Thyroid gland (tissue), 4 donors: ENCODE measurements at regions not wholly inside any gene's neighbourhood (a gene's known extent, or its start where the extent isn't known, plus 50 kb on each side); places are given as distances from the start of the nearest gene placed in this dataset.
"Not testable (repeated sequence)": the region's sequence is repeated elsewhere in the genome, so short reads cannot be mapped to it uniquely, and the experiment has no call there.

Source experiments
- DNase-seq, 2 donors: peaks; one replicate each; pipeline ENCODE4 v3.0.0-alpha.2; 2019
- H3K27ac ChIP-seq, 3 donors: fragments of 200-600 bp; sonication (generic); 1 replicate in 2 of 3; 2 replicates in 1 of 3; pipeline ENCODE4 v1.5.1; 2016 to 2019; ENCODE audit warnings: mild to moderate bottlenecking in 1 of 3, moderate library complexity in 1 of 3
- H3K27me3 ChIP-seq: fragments of 200-600 bp; sonication (generic); one replicate; pipeline ENCODE4 v1.5.1; 2019
- H3K36me3 ChIP-seq, 2 donors: fragments of 200-600 bp; sonication (generic); one replicate each; pipeline ENCODE4 v1.5.1; 2016 to 2019
- H3K4me1 ChIP-seq, 2 donors: fragments of 200-600 bp; sonication (generic); one replicate each; pipeline ENCODE4 v1.5.1; 2017 to 2019
- H3K4me3 ChIP-seq, 3 donors: fragments of 200-600 bp; sonication (generic); replicated peaks in 1 of 3; 1 replicate in 2 of 3; 2 replicates in 1 of 3; pipeline ENCODE4 v1.5.1; 2016; ENCODE audit warnings: mild to moderate bottlenecking in 1 of 3
- H3K9me3 ChIP-seq: fragments of 200-600 bp; sonication (generic); one replicate; pipeline ENCODE4 v1.5.1; 2017
- POLR2A ChIP-seq, 2 donors: fragments of 450-650 bp; IDR thresholded peaks; one replicate each; pipeline ENCODE4 v1.6.1; 2017; ENCODE audit warnings: antibody characterized with exemption in 2 of 2, mild to moderate bottlenecking in 2 of 2, moderate library complexity in 1 of 2
- WGBS, 2 donors: methylation state at CpG; one replicate each; pipeline ENCODE4 v1.1.5; 2017; 5-methylcytosine and 5-hydroxymethylcytosine counted together
- intact Hi-C: fragments of 100-400 bp; cut with DNase I; formaldehyde crosslinking; loops from one replicate; pipeline ENCODE4 v1.15.1; 2023
- TF ChIP-seq, protein P1 (sequence below), 6 experiments: fragments of 200-600 bp in 3 of 6; fragments of 450-650 bp in 3 of 6; sonication (generic) in 3 of 6; IDR thresholded peaks; one replicate each; pipeline ENCODE4 v1.5.1; 2016 to 2019; ENCODE audit warnings: antibody characterized with exemption in 6 of 6, mild to moderate bottlenecking in 2 of 6, inconsistent platforms in 1 of 6, moderate library complexity in 1 of 6

DNA sequence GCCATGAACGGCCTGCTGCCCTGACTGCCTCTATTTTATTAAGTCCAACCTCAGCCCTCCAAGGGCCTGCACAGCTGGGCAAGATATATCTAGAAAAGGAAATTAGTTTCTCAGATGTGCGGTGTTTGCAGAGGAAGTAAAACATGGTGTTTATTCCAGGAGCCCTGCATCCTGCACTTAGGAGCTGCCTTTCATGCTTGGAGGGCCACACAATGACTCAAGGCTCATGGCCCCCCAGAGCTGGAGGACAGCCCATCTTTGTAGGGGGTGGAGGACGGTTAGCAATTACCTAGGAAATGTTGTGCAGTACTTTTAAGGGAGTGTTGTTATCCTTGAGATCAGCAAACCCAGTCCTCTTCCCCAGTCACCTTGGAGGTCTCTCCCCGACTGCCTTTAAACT is 80.5 kb downstream of the COPRS start:
- Histone ChIP-seq H3K4me1 (peaks cover 0 to 13% of the 10 kb centered on the region in 2 donors), H3K9me3 (no peaks in the 10 kb centered on the region), H3K27me3 (no peaks in the 10 kb centered on the region), H3K4me3 (no peak overlapping the region), H3K27ac (peak overlapping the region; percentile 34 to 63 (median 59)), H3K36me3 (no peaks in the 10 kb centered on the region)
- TF ChIP-seq, protein P1, sequence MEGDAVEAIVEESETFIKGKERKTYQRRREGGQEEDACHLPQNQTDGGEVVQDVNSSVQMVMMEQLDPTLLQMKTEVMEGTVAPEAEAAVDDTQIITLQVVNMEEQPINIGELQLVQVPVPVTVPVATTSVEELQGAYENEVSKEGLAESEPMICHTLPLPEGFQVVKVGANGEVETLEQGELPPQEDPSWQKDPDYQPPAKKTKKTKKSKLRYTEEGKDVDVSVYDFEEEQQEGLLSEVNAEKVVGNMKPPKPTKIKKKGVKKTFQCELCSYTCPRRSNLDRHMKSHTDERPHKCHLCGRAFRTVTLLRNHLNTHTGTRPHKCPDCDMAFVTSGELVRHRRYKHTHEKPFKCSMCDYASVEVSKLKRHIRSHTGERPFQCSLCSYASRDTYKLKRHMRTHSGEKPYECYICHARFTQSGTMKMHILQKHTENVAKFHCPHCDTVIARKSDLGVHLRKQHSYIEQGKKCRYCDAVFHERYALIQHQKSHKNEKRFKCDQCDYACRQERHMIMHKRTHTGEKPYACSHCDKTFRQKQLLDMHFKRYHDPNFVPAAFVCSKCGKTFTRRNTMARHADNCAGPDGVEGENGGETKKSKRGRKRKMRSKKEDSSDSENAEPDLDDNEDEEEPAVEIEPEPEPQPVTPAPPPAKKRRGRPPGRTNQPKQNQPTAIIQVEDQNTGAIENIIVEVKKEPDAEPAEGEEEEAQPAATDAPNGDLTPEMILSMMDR (IDR thresholded peaks at IDR 0.05): no peak
- no peak for TF ChIP-seq POLR2A (IDR thresholded peaks at IDR 0.05)
- peak; percentile 70 to 71 for DNase-seq
- WGBS, 2 donors: 17 to 27% methylated on average over 4 of the region's 4 CpGs
- intact Hi-C loops: no loop called here

DNA sequence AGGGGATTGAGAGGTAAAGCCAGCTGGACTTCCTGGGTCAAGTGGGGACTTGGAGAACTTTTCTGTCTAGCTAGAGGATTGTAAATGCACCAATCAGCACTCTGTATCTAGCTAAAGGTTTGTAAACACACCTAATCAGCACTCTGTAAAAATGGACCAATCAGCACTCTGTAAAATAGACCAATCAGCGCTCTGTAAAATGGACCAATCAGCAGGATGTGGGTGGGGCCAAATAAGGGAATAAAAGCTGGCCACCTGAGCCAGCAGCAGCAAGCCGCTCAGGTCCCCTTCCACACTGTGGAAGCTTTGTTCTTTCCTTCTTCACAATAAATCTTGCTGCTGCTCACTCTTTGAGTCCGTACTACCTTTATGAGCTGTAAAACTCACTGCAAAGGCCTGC is 87.7 kb downstream of the COPRS start:
- 97 to 100% methylated on average over 3 of the region's 3 CpGs for WGBS, 2 donors
- intact Hi-C loops, H3K9me3 ChIP-seq, H3K4me3 ChIP-seq, H3K36me3 ChIP-seq, H3K27ac ChIP-seq, DNase-seq, H3K4me1 ChIP-seq, H3K27me3 ChIP-seq: not testable (repeated sequence)

DNA sequence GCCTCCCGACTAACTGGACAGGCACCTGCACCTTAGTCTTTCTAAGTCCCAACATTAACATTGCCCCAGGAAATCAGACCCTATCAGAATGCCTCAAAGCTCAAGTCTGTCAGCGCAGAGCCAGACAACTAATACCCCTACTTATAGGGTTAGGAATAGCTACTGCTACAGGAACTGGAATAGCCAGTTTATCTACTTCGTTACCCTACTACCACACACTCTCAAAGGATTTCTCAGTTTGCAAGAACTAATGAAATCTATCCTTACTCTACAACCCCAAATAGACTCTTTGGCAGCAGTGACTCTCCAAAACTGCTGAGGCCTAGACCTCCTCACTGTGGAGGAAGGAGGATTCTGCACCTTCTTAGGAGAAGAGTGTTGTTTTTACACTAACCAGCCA is 88.5 kb downstream of the COPRS start:
- intact Hi-C loops, DNase-seq, H3K9me3 ChIP-seq, H3K4me3 ChIP-seq, H3K36me3 ChIP-seq, H3K27ac ChIP-seq, H3K4me1 ChIP-seq, H3K27me3 ChIP-seq: not testable (repeated sequence)
- WGBS, 2 donors: 79 to 81% methylated on average over 3 of the region's 3 CpGs

DNA sequence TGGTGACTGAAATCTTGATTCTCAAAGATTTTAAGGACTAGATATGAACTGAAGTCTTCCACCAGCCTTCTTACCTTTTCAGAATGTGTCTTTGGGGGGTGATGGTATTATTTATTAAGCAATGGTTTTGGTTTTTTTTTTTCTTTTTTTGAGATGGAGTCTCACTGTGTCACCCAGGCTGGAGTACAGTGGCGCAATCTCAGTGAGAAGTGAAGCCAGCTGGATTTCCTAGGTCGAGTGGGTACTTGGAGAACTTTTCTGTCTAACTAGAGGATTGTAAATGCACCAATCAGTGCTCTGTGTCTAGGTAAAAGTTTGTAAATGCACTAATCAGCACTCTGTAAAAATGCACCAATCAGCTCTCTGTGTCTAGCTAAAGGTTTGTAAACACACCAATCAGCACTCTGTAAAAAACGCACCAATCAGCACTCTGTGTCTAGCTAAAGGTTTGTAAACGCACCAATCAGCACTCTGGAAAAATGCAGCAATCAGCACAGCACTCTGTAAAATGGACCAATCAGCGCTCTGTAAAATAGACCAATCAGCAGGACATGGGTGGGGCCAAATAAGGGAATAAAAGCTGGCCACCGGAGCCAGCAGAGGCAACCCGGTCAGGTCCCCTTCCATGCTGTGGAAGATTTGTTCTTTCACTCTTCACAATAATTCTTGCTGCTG is 97.1 kb downstream of the COPRS start:
- intact Hi-C loops, H3K27me3 ChIP-seq, H3K4me3 ChIP-seq, DNase-seq, H3K9me3 ChIP-seq, H3K27ac ChIP-seq, H3K36me3 ChIP-seq: not testable (repeated sequence)
- WGBS, 2 donors: 86 to 91% methylated on average over 7 of the region's 7 CpGs
- H3K4me1 ChIP-seq: peaks cover 5 to 14% of the 10 kb centered on the region in 2 donors

DNA sequence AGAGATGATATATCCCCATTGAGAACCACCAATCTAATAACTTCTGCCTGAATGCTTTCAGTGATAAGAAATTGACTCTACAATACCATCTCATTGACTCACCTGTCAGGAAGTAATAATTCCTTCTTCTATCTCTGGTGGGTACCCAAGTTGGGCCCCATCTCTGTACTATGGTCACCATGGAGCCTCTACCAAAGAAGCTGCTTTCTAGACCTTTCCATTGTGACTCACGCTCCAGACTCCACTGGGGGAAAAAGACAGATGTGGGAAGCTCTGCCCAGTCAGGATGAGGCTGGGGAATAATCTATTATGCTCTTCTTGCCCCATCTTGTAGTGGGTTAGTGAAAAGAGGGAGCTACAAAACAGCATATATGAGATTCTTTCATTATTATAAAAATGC is 100.4 kb downstream of the COPRS start:
- no peaks in the 10 kb centered on the region for H3K9me3 ChIP-seq
- H3K4me1 ChIP-seq: peaks cover 5 to 14% of the 10 kb centered on the region in 2 donors
- no peak for DNase-seq
- 86 to 93% methylated on average over 1 of the region's 1 CpG for WGBS, 2 donors
- H3K36me3 ChIP-seq: no peaks in the 10 kb centered on the region
- intact Hi-C loops: no loop called here
- H3K27me3 ChIP-seq: no peaks in the 10 kb centered on the region
- H3K27ac ChIP-seq: no peak overlapping the region
- TF ChIP-seq, protein P1 (IDR thresholded peaks at IDR 0.05): no peak
- TF ChIP-seq POLR2A (IDR thresholded peaks at IDR 0.05): no peak
- no peak overlapping the region for H3K4me3 ChIP-seq

- Histone ChIP-seq H3K9me3 (no peaks in the 10 kb centered on the region), H3K27ac (no peak overlapping the region), H3K27me3 (no peaks in the 10 kb centered on the region), H3K4me1 (peaks cover 5 to 14% of the 10 kb centered on the region in 2 donors), H3K36me3 (no peaks in the 10 kb centered on the region), H3K4me3 (no peak overlapping the region)
- DNase-seq: no peak
- WGBS, 2 donors: 89 to 96% methylated on average over 2 of the region's 2 CpGs
- intact Hi-C loops: no loop called here
- TF ChIP-seq, protein P1 (IDR thresholded peaks at IDR 0.05): no peak
- no peak for TF ChIP-seq POLR2A (IDR thresholded peaks at IDR 0.05)
Observed at GRCh38 chr17:31757097-31757496, 101.9 kb downstream of the COPRS start.
